ENCODE measurements at regions not wholly inside any gene's neighbourhood (a gene's known extent, or its start where the extent isn't known, plus 50 kb on each side); places are given as distances from the start of the nearest gene placed in this dataset.

GRCh38 chr16:51867386-51868065 is 679.4 kb downstream of the TOX3 start:
- no peak for DNase-seq (ENCODE audit: low read depth)

GRCh38 chr16:51864575-51864974 is 682.4 kb downstream of the TOX3 start:
- DNase-seq (ENCODE audit: low read depth): no peak
- no peak for TF ChIP-seq CTCF (IDR thresholded peaks at IDR 0.05; ENCODE audit: insufficient read depth, low read length)
- H3K4me3 ChIP-seq (ENCODE audit: low read depth, low read length): no peak overlapping the region

More at GRCh38 chr16:51867386-51868065, 679.4 kb downstream of the TOX3 start:
- TF ChIP-seq CTCF (IDR thresholded peaks at IDR 0.05; ENCODE audit: insufficient read depth, low read length): no peak
- no peak overlapping the region for H3K4me3 ChIP-seq (ENCODE audit: low read depth, low read length)

- TF ChIP-seq CTCF (IDR thresholded peaks at IDR 0.05; ENCODE audit: insufficient read depth, low read length): no peak
- no peak for DNase-seq (ENCODE audit: low read depth)
- no peak overlapping the region for H3K4me3 ChIP-seq (ENCODE audit: low read depth, low read length)
Observed at GRCh38 chr16:51854401-51854951, 692.5 kb downstream of the TOX3 start.

- no peak for DNase-seq (ENCODE audit: low read depth)
- no peak for TF ChIP-seq CTCF (IDR thresholded peaks at IDR 0.05; ENCODE audit: insufficient read depth, low read length)
- no peak overlapping the region for H3K4me3 ChIP-seq (ENCODE audit: low read depth, low read length)
Observed at GRCh38 chr16:51853586-51853985, 693.4 kb downstream of the TOX3 start.

GRCh38 chr16:51852892-51853291 is 694.1 kb downstream of the TOX3 start:
- no peak for TF ChIP-seq CTCF (IDR thresholded peaks at IDR 0.05; ENCODE audit: insufficient read depth, low read length)
- DNase-seq (ENCODE audit: low read depth): no peak
- H3K4me3 ChIP-seq (ENCODE audit: low read depth, low read length): no peak overlapping the region

GRCh38 chr16:51851111-51851510 is 695.8 kb downstream of the TOX3 start:
- H3K4me3 ChIP-seq (ENCODE audit: low read depth, low read length): no peak overlapping the region
- TF ChIP-seq CTCF (IDR thresholded peaks at IDR 0.05; ENCODE audit: insufficient read depth, low read length): no peak
- DNase-seq (ENCODE audit: low read depth): no peak

All from fibroblast of the aortic adventitia (primary cell).